ENCODE measurements at regions not wholly inside any gene's neighbourhood (a gene's known extent, or its start where the extent isn't known, plus 50 kb on each side); places are given as distances from the start of the nearest gene placed in this dataset.

DNA sequence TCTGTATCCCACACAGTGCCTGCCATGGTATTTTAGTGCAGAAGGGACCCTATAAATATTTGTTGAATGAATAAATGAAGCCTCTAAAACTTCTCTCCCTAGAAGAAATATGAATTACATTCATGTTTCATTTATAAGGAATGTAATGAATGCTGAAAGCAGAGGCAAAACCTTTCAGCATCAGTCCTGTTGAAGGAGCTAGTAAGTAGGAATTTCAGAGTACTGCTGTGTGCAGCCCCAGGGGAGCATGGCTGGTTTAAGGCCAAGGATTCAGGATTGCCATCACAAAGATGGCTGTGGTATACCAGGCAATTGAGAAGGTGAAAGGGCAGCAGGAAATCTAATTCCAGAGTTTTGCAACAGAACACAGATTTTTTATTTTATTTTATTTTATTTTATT is 1131.4 kb downstream of the IGSF11 start:
- TF ChIP-seq, protein P1, sequence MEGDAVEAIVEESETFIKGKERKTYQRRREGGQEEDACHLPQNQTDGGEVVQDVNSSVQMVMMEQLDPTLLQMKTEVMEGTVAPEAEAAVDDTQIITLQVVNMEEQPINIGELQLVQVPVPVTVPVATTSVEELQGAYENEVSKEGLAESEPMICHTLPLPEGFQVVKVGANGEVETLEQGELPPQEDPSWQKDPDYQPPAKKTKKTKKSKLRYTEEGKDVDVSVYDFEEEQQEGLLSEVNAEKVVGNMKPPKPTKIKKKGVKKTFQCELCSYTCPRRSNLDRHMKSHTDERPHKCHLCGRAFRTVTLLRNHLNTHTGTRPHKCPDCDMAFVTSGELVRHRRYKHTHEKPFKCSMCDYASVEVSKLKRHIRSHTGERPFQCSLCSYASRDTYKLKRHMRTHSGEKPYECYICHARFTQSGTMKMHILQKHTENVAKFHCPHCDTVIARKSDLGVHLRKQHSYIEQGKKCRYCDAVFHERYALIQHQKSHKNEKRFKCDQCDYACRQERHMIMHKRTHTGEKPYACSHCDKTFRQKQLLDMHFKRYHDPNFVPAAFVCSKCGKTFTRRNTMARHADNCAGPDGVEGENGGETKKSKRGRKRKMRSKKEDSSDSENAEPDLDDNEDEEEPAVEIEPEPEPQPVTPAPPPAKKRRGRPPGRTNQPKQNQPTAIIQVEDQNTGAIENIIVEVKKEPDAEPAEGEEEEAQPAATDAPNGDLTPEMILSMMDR (IDR thresholded peaks at IDR 0.05), result no peak
- Histone ChIP-seq H3K27ac (no peak overlapping the region), H3K4me1 (no peaks in the 10 kb centered on the region), H3K4me3 (no peak overlapping the region), H3K36me3 (no peaks in the 10 kb centered on the region), H3K9me3 (no peaks in the 10 kb centered on the region), H3K27me3 (ENCODE audit: low read depth) (no peaks in the 10 kb centered on the region)
- ATAC-seq, result no peak
- no peak for DNase-seq
- intact Hi-C loops (cut with DNase I), result no loop called here

DNA sequence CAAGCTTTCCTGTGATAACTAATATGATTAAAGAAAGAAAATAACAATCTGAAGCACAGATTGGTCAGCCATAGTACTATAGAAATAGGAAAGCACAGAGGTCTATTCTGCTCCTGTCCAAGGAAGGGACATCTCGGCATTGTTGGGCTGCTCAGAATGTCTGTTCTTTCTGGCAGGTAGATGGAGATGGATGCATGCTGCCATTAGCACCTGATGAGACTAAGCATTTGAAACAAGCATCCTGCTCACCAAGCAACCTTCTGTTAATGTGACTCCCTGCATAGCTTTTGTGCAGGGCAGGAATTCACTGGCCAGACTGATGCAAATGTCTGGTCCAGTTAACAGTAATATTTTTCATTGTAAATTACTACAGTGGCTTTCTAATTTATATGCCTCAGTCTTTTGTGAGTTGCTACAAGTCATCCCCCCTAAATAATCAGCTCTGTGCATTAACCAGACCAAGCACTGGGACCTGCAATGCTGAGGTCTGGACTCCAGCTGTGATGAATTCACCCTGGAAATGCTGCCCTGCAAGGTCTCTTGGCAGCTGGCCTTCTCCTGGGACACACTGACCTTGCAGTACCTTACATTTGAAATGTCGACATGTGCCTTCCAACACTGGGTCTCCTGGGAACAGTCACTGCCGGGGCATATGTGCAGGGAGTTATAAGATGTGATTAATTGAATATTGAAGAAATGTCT is 1123.7 kb downstream of the IGSF11 start:
- Histone ChIP-seq H3K4me1 (no peaks in the 10 kb centered on the region), H3K27ac (no peak overlapping the region), H3K27me3 (ENCODE audit: low read depth) (no peaks in the 10 kb centered on the region), H3K36me3 (no peaks in the 10 kb centered on the region), H3K9me3 (no peaks in the 10 kb centered on the region), H3K4me3 (no peak overlapping the region)
- intact Hi-C loops (cut with DNase I), result no loop called here
- no peak for ATAC-seq
- TF ChIP-seq, protein P1 (IDR thresholded peaks at IDR 0.05), result no peak
- no peak for DNase-seq

DNA sequence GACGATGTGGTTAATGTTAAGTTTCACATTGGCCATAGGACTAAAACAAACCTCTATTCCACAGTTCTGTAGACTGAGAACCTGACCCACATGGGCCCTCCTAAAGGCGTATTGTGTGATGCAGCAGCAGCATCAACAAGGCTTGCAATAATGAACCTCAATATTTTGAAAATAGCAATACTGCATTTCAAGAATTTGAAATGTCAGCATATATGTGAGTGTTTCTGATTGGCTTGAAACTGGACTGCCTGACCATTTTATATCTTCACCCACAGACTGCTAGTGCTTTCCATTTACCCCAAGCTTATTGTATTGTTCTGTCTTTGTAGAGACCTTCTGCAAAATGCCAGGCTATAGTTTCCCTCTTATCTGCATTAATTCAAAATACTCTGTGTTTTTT is 1122.3 kb downstream of the IGSF11 start:
- no peaks in the 10 kb centered on the region for H3K4me1 ChIP-seq
- intact Hi-C loops (cut with DNase I), result no loop called here
- H3K27me3 ChIP-seq (ENCODE audit: low read depth), result no peaks in the 10 kb centered on the region
- no peaks in the 10 kb centered on the region for H3K9me3 ChIP-seq
- no peak overlapping the region for H3K4me3 ChIP-seq
- ATAC-seq (no peak), DNase-seq (no peak)
- TF ChIP-seq, protein P1 (IDR thresholded peaks at IDR 0.05), result no peak
- H3K27ac ChIP-seq, result no peak overlapping the region
- H3K36me3 ChIP-seq, result no peaks in the 10 kb centered on the region

DNA sequence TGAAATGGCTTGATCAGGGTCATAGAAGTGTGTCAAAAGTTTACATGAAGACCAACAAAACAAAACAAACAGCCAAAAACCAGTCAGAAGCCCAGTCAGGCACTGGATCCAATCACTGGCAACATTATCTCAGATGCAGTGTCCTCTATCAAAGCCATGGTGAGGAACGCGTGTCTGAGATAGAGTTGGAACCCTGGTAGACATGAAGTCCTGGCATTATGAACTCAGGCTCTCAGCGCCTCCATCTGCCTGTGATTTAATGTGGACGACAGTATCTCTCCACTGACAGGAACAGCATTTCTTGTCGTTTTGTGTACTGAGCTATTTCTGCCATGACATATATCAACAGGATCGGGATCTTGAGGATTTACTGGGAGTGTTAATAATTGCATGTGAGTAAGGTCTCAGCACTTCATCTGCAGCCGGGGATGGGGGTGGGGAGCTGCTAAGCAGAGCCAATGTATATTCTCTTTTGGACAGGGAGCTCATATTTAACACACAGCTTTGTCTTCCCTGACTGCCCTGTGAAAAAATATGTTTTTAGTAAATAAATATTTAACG is 1120.0 kb downstream of the IGSF11 start:
- TF ChIP-seq, protein P1 (IDR thresholded peaks at IDR 0.05), result no peak

DNA sequence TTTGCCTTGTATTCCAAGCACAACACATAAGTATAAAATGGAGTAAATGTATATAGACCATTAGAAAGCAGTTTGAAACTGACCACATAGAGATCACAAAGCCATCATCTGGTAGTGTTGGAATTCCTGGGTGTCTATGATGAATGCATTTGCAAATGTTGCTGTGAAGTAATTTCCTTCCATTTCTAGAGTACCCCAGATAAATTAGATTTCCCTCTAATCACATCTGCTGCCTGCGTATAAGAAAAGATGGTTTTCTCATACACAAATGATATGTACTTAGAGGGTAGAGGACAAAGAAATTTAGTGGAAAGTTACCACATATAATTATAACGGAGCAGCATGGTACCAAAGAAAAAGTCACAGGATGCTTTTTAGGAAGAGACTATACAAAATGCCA is 1117.8 kb downstream of the IGSF11 start:
- no peak overlapping the region for H3K4me3 ChIP-seq
- no peak overlapping the region for H3K27ac ChIP-seq
- H3K36me3 ChIP-seq, result no peaks in the 10 kb centered on the region
- intact Hi-C loops (cut with DNase I), result no loop called here
- H3K4me1 ChIP-seq, result no peaks in the 10 kb centered on the region
- H3K9me3 ChIP-seq, result no peaks in the 10 kb centered on the region
- no peak for ATAC-seq
- no peaks in the 10 kb centered on the region for H3K27me3 ChIP-seq (ENCODE audit: low read depth)
- TF ChIP-seq, protein P1 (IDR thresholded peaks at IDR 0.05), result no peak
- no peak for DNase-seq

More for the DNA sequence above, 1120.0 kb downstream of the IGSF11 start:
- ATAC-seq, result no peak
- no peaks in the 10 kb centered on the region for H3K27me3 ChIP-seq (ENCODE audit: low read depth)
- H3K36me3 ChIP-seq, result no peaks in the 10 kb centered on the region
- H3K4me1 ChIP-seq, result no peaks in the 10 kb centered on the region
- H3K4me3 ChIP-seq, result no peak overlapping the region
- H3K27ac ChIP-seq, result no peak overlapping the region
- no peaks in the 10 kb centered on the region for H3K9me3 ChIP-seq
- no peak for DNase-seq
- intact Hi-C loops (cut with DNase I), result no loop called here

Data from lower lobe of right lung (tissue), 2 donors.